Head of caudate nucleus (tissue), 42 donors: ENCODE measurements at regions not wholly inside any gene's neighbourhood (a gene's known extent, or its start where the extent isn't known, plus 50 kb on each side); places are given as distances from the start of the nearest gene placed in this dataset.

Experiments used
- DNase-seq, 42 donors: peaks; one replicate each; pipeline versions ENCODE4 v3.0.0 to v3.0.0-alpha.2; 2020 to 2021; ENCODE audit warnings: mixed read lengths in 7 of 42
- intact Hi-C: fragments of 100-400 bp; cut with DNase I; formaldehyde crosslinking; loops from one replicate; pipeline ENCODE4 v1.15.0; 2022

- intact Hi-C loops: no loop called here
- no peak for DNase-seq
Measured at GRCh38 chr22:22823131-22823810, 64.3 kb upstream of the IGLL5 start.

- no peak for DNase-seq
- intact Hi-C loops: no loop called here
Measured at GRCh38 chr22:22824340-22825212, 63.0 kb upstream of the IGLL5 start.

- intact Hi-C loops: no loop called here
- no peak for DNase-seq
Measured at GRCh38 chr22:22825213-22825593, 62.4 kb upstream of the IGLL5 start.

- intact Hi-C loops: no loop called here
- DNase-seq: no peak
Measured at GRCh38 chr22:22827187-22827939, 60.3 kb upstream of the IGLL5 start.

GRCh38 chr22:22830193-22830592 lies 57.4 kb upstream of the IGLL5 start:
- no peak for DNase-seq
- intact Hi-C loops: no loop called here

GRCh38 chr22:22830957-22831688 lies 56.5 kb upstream of the IGLL5 start:
- no peak for DNase-seq
- intact Hi-C loops: no loop called here

GRCh38 chr22:22833059-22833458 lies 54.6 kb upstream of the IGLL5 start:
- peak in 1 of 42 donors; percentile 2 for DNase-seq
- intact Hi-C loops: no loop called here

- intact Hi-C loops: no loop called here
- peak in 2 of 42 donors; percentile 6 to 9 for DNase-seq
Measured at GRCh38 chr22:22833488-22833887, 54.1 kb upstream of the IGLL5 start.

GRCh38 chr22:22834204-22834603 lies 53.4 kb upstream of the IGLL5 start:
- intact Hi-C loops: no loop called here
- peak in 1 of 42 donors; percentile 6 for DNase-seq

GRCh38 chr22:22834783-22835182 lies 52.8 kb upstream of the IGLL5 start:
- intact Hi-C loops: no loop called here
- peak in 2 of 42 donors; percentile 6 to 10 for DNase-seq

GRCh38 chr22:22835242-22835641 lies 52.4 kb upstream of the IGLL5 start:
- intact Hi-C loops: no loop called here
- peak in 1 of 42 donors; percentile 32 for DNase-seq

- intact Hi-C loops: no loop called here
- no peak for DNase-seq
Measured at GRCh38 chr22:22835771-22836291, 51.8 kb upstream of the IGLL5 start.

GRCh38 chr22:22836635-22837034 lies 51.0 kb upstream of the IGLL5 start:
- intact Hi-C loops: no loop called here
- peak in 1 of 42 donors; percentile 6 for DNase-seq
